ENCODE measurements at regions not wholly inside any gene's neighbourhood (a gene's known extent, or its start where the extent isn't known, plus 50 kb on each side); places are given as distances from the start of the nearest gene placed in this dataset.

DNA sequence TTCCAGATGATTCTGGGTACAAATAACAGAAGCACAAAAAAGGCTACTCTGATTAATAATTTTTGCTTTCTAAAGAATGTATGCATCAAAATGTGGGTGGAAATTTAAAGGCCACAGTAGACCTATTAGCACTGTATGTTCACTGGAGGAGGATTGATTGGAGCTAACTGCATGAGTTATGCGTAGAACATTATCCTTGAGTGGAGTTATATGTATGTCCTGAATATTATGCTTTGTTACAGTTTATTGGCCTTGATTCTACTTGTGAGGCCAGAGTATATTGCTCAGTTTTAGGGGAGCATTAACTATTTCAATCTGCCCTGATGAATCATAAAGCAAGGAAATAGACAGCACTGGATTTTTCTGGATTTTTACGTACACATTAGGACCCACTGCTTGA is 87.9 kb downstream of the CDCA7 start:
- no peak for TF ChIP-seq POLR2A (IDR thresholded peaks at IDR 0.05; ENCODE audit: low read length)
- no peak for TF ChIP-seq GATA1 (IDR thresholded peaks at IDR 0.05; ENCODE audit: low read depth, low read length)

Data from erythroblast (primary cell).